HCT116 (cell line): ENCODE measurements at regions not wholly inside any gene's neighbourhood (a gene's known extent, or its start where the extent isn't known, plus 50 kb on each side); places are given as distances from the start of the nearest gene placed in this dataset.
"Not testable (repeated sequence)": the region's sequence is repeated elsewhere in the genome, so short reads cannot be mapped to it uniquely, and the experiment has no call there.

Experiments used
- ATAC-seq: fragments of 200-7000 bp; cut with Tn5 transposase; 2 replicates; pipeline ENCODE4 v1.9.1; 2020; ENCODE audit warnings: mild to moderate bottlenecking, moderate library complexity
- BruUV-seq: library from RNA; stranded (reverse); fragments of 400-500 nt; replicated peaks from 2 replicates; lab custom pipeline; 2021; lab: Mats Ljungman, UMichigan
- CTCF ChIA-PET: fragments of 300-600 bp; sonication (Branson Sonifier 250); formaldehyde crosslinking; loops from one replicate; lab custom pipeline; 2021; ENCODE audit warnings: antibody characterized with exemption; lab: Charles Lee
- POLR2A ChIA-PET: fragments of 300-600, 350-600 bp; sonication (Branson Sonifier 250); formaldehyde crosslinking; loops from one replicate; lab custom pipeline; 2021; ENCODE audit warnings: antibody characterized with exemption; lab: Charles Lee
- RAD21 ChIA-PET, 2 experiments: fragments of 300-600 bp; sonication (Branson Sonifier 250); formaldehyde crosslinking; loops; one replicate each; lab custom pipeline; 2023; ENCODE audit warnings: low total read pairs in 2 of 2; ENCODE audit not compliant: uncharacterized antibody in 2 of 2, unreplicated experiment in 2 of 2, low non-redundant PET in 1 of 2; lab: Charles Lee
- DNase-seq: peaks from one replicate; pipeline ENCODE4 v3.0.0-alpha.2; 2010; ENCODE audit warnings: low read depth, low spot score
- H2AFZ ChIP-seq: fragments of 200-600 bp; shearing (Covaris generic), sonication (generic); 2 replicates; pipeline ENCODE4 v1.6.1; 2017; ENCODE audit warnings: low read depth, mixed run types, mixed read lengths, antibody characterized with exemption, low read length; ENCODE audit not compliant: poor library complexity, severe bottlenecking
- H3K27ac ChIP-seq: 2 replicates; pipeline ENCODE4 v1.5.1; 2012; ENCODE audit warnings: low read depth, low read length
- H3K27me3 ChIP-seq: fragments of 200-600 bp; sonication (generic); 2 replicates; pipeline ENCODE4 v1.6.1; 2016; ENCODE audit warnings: mixed run types, low read length, mixed read lengths; ENCODE audit not compliant: insufficient read depth
- H3K36me3 ChIP-seq, 2 experiments: fragments of 200-500 bp in 1 of 2; fragments of 200-600 bp in 1 of 2; sonication (Bioruptor generic) in 1 of 2; sonication (generic) in 1 of 2; 2 replicates each; pipeline versions ENCODE4 v1.5.1 to v1.6.1; 2014 to 2016; ENCODE audit warnings: low read length in 2 of 2, inconsistent platforms in 1 of 2, mixed read lengths in 1 of 2, mixed run types in 1 of 2; ENCODE audit not compliant: insufficient read depth in 2 of 2, control insufficient read depth in 1 of 2
- H3K4me1 ChIP-seq, 2 experiments: fragments of 200-600 bp in 1 of 2; sonication (generic) in 1 of 2; 2 replicates each; pipeline versions ENCODE4 v1.5.1 to v1.6.1; 2012 to 2017; ENCODE audit warnings: low read length in 2 of 2, inconsistent platforms in 1 of 2, mild to moderate bottlenecking in 1 of 2, mixed read lengths in 1 of 2, mixed run types in 1 of 2, moderate library complexity in 1 of 2; ENCODE audit not compliant: insufficient read depth in 2 of 2, control insufficient read depth in 1 of 2
- H3K4me2 ChIP-seq: fragments of 200-600 bp; sonication (generic); 2 replicates; pipeline ENCODE4 v1.6.1; 2017; ENCODE audit warnings: mixed run types, low read length, mixed read lengths
- H3K4me3 ChIP-seq, 2 experiments: fragments of 200-600 bp in 1 of 2; sonication (generic) in 1 of 2; replicated peaks in 1 of 2; 2 replicates each; pipeline ENCODE4 v1.5.1; 2011 to 2016; ENCODE audit warnings: low read length in 2 of 2, control low read depth in 1 of 2, low read depth in 1 of 2, mild to moderate bottlenecking in 1 of 2, mixed read lengths in 1 of 2, mixed run types in 1 of 2
- H3K79me2 ChIP-seq: fragments of 200-600 bp; sonication (generic); 2 replicates; pipeline ENCODE4 v1.6.1; 2017; ENCODE audit warnings: mild to moderate bottlenecking, mixed run types, low read length, moderate library complexity, mixed read lengths; ENCODE audit not compliant: insufficient read depth
- H3K9ac ChIP-seq: fragments of 200-600 bp; sonication (generic); 2 replicates; pipeline ENCODE4 v1.6.1; 2016; ENCODE audit warnings: low read length, mixed read lengths
- H3K9me2 ChIP-seq: fragments of 200-600 bp; sonication (generic), shearing (Covaris generic); 2 replicates; pipeline ENCODE4 v1.6.1; 2017; ENCODE audit warnings: mixed run types, mild to moderate bottlenecking, moderate library complexity; ENCODE audit not compliant: insufficient read depth
- H3K9me3 ChIP-seq, 2 experiments: fragments of 200-500 bp in 1 of 2; fragments of 200-600 bp in 1 of 2; sonication (Bioruptor generic) in 1 of 2; sonication (generic) in 1 of 2; 2 replicates each; pipeline ENCODE4 v1.6.1; 2014 to 2017; ENCODE audit warnings: low read length in 2 of 2, mixed read lengths in 2 of 2, inconsistent platforms in 1 of 2, low read depth in 1 of 2, mild to moderate bottlenecking in 1 of 2, mixed run types in 1 of 2, moderate library complexity in 1 of 2; ENCODE audit not compliant: control insufficient read depth in 1 of 2, insufficient read depth in 1 of 2
- H4K20me1 ChIP-seq: fragments of 200-600 bp; sonication (generic), shearing (Covaris generic); 2 replicates; pipeline ENCODE4 v1.6.1; 2017; ENCODE audit warnings: mixed run types, mild to moderate bottlenecking, moderate library complexity; ENCODE audit not compliant: insufficient read depth
- CBX3 ChIP-seq: IDR thresholded peaks from 2 replicates; pipeline ENCODE4 v1.6.1; 2012; ENCODE audit warnings: low read depth
- CEBPB ChIP-seq: IDR thresholded peaks from 2 replicates; pipeline ENCODE4 v1.6.1; 2012; ENCODE audit warnings: low read depth
- ELF1 ChIP-seq: IDR thresholded peaks from 2 replicates; pipeline ENCODE4 v1.6.1; 2012; ENCODE audit warnings: low read depth, borderline replicate concordance
- EZH2 ChIP-seq: fragments of 200-600 bp; sonication (generic); IDR thresholded peaks from 2 replicates; pipeline ENCODE4 v1.6.1; 2017; ENCODE audit warnings: antibody characterized with exemption, mixed run types
- FOSL1 ChIP-seq: IDR thresholded peaks from 2 replicates; pipeline ENCODE4 v1.6.1; 2012; ENCODE audit warnings: low read depth
- MAX ChIP-seq: IDR thresholded peaks from 2 replicates; pipeline ENCODE4 v1.6.1; 2012
- POLR2A ChIP-seq: IDR thresholded peaks from 2 replicates; pipeline ENCODE4 v1.7.0; 2011; ENCODE audit warnings: borderline replicate concordance; ENCODE audit not compliant: insufficient read depth, insufficient read length; ENCODE audit errors: extremely low read depth
- POLR2AphosphoS5 ChIP-seq: IDR thresholded peaks from 2 replicates; pipeline ENCODE4 v1.6.1; 2011; ENCODE audit warnings: mild to moderate bottlenecking, low read depth, low read length, moderate library complexity
- RAD21 ChIP-seq: IDR thresholded peaks from 2 replicates; pipeline ENCODE4 v1.6.1; 2012; ENCODE audit warnings: low read depth, mild to moderate bottlenecking
- SIN3A ChIP-seq: IDR thresholded peaks from 2 replicates; pipeline ENCODE4 v1.6.1; 2012; ENCODE audit warnings: low read depth
- SP1 ChIP-seq: IDR thresholded peaks from 2 replicates; pipeline ENCODE4 v1.6.1; 2012; ENCODE audit warnings: low read depth
- SRF ChIP-seq: IDR thresholded peaks from 2 replicates; pipeline ENCODE4 v1.6.1; 2012; ENCODE audit warnings: low read depth
- TCF7L2 ChIP-seq: IDR thresholded peaks from 2 replicates; pipeline ENCODE4 v1.7.0; 2011; ENCODE audit warnings: borderline replicate concordance, inconsistent platforms; ENCODE audit not compliant: insufficient read depth, insufficient read length; ENCODE audit errors: extremely low read depth
- ZFX ChIP-seq: fragments of 450-650 bp; IDR thresholded peaks from 2 replicates; pipeline ENCODE4 v1.6.1; 2017
- ZNF274 ChIP-seq: fragments of 200-500 bp; sonication (Bioruptor generic); IDR thresholded peaks from 2 replicates; pipeline ENCODE4 v1.6.1; 2014; ENCODE audit warnings: mild to moderate bottlenecking, low read depth, low read length, inconsistent platforms
- intact Hi-C: fragments of 100-400 bp; cut with micrococcal nuclease; formaldehyde crosslinking; loops from 2 replicates; pipeline ENCODE4 v1.10.0; 2022

- Histone ChIP-seq H3K4me3 (no peak overlapping the region), H3K4me1 (no peaks in the 10 kb centered on the region), H3K79me2 (no peaks in the 10 kb centered on the region), H3K27ac (no peak overlapping the region), H4K20me1 (no peaks in the 10 kb centered on the region)
- TF ChIP-seq ZNF274 (no peak), ELF1 (no peak), RAD21 (no peak), MAX (no peak), TCF7L2 (no peak), POLR2AphosphoS5 (no peak), SRF (no peak), POLR2A (no peak), SP1 (no peak), CBX3 (no peak), ZFX (no peak), FOSL1 (no peak), EZH2 (no peak), SIN3A (no peak), CEBPB (no peak)
- TF ChIP-seq, all 23 proteins: peak for 0
- ChIA-PET CTCF (no interaction called here), POLR2A (no interaction called here), RAD21 (no interaction called here)
- Histone ChIP-seq H3K9me3 (no peaks in the 10 kb centered on the region), H3K9me2 (no peaks in the 10 kb centered on the region), H3K4me2 (no peak overlapping the region), H2AFZ (no peak overlapping the region), H3K36me3 (no peaks in the 10 kb centered on the region), H3K9ac (no peak overlapping the region), H3K27me3 (no peaks in the 10 kb centered on the region)
- no TSS peak for BruUV-seq
- no peak for ATAC-seq
- intact Hi-C loops, result no loop called here
- no peak for DNase-seq
Observed at GRCh38 chr6:144372611-144373594, 87.8 kb downstream of the UTRN start.

GRCh38 chr6:144374525-144374924, 89.4 kb downstream of the UTRN start:
- H3K36me3 ChIP-seq, BruUV-seq, ATAC-seq, H3K27ac ChIP-seq, H3K4me2 ChIP-seq, H3K4me3 ChIP-seq, CTCF ChIA-PET, H3K9ac ChIP-seq, H3K27me3 ChIP-seq, H3K9me3 ChIP-seq, H2AFZ ChIP-seq, H3K4me1 ChIP-seq, RAD21 ChIA-PET, DNase-seq, H4K20me1 ChIP-seq, intact Hi-C loops, POLR2A ChIA-PET, H3K79me2 ChIP-seq, H3K9me2 ChIP-seq: not testable (repeated sequence)
